ENCODE measurements at regions not wholly inside any gene's neighbourhood (a gene's known extent, or its start where the extent isn't known, plus 50 kb on each side); places are given as distances from the start of the nearest gene placed in this dataset.
"Not testable (repeated sequence)": the region's sequence is repeated elsewhere in the genome, so short reads cannot be mapped to it uniquely, and the experiment has no call there.

GRCh38 chr13:55981381-55981780 lies 1159.3 kb upstream of the PRR20A start:
- H3K36me3 ChIP-seq (ENCODE audit: control insufficient read depth in 3 of 3, insufficient read depth in 2 of 3, low read depth in 1 of 3, low read length in 3 of 3) = no peaks in the 10 kb centered on the region
- peaks cover 0 to 11% of the 10 kb centered on the region in 2 donors for H3K9me3 ChIP-seq (ENCODE audit: control insufficient read depth in 2 of 2, insufficient read depth in 1 of 2, low read depth in 1 of 2, low read length in 1 of 2)
- WGBS, 3 donors = 54 to 83% (median 78%) methylated on average over 1 of the region's 1 CpG
- FAIRE-seq (no peak), DNase-seq (no peak)
- no peak overlapping the region for H3K27ac ChIP-seq (ENCODE audit: low read depth in 1 of 3, low read length in 2 of 3)
- H3K4me1 ChIP-seq (ENCODE audit: control insufficient read depth in 3 of 3, insufficient read depth in 2 of 3, low read depth in 1 of 3, low read length in 2 of 3) = no peaks in the 10 kb centered on the region
- H3K4me3 ChIP-seq (ENCODE audit: low read depth in 1 of 3, low read length in 3 of 3) = no peak overlapping the region
- no peaks in the 10 kb centered on the region for H3K27me3 ChIP-seq (ENCODE audit: control insufficient read depth in 3 of 3, insufficient read depth in 3 of 3, low read length in 3 of 3)

- not testable (repeated sequence) for FAIRE-seq
Measured at GRCh38 chr13:55984026-55984425, 1156.7 kb upstream of the PRR20A start.

GRCh38 chr13:55990631-55991030 lies 1150.1 kb upstream of the PRR20A start:
- H3K27ac ChIP-seq (ENCODE audit: low read depth in 1 of 3, low read length in 2 of 3) = no peak overlapping the region
- no peaks in the 10 kb centered on the region for H3K36me3 ChIP-seq (ENCODE audit: control insufficient read depth in 3 of 3, insufficient read depth in 2 of 3, low read depth in 1 of 3, low read length in 3 of 3)
- DNase-seq (no peak), FAIRE-seq (no peak)
- no peaks in the 10 kb centered on the region for H3K9me3 ChIP-seq (ENCODE audit: control insufficient read depth in 2 of 2, insufficient read depth in 1 of 2, low read depth in 1 of 2, low read length in 1 of 2)
- no peaks in the 10 kb centered on the region for H3K4me1 ChIP-seq (ENCODE audit: control insufficient read depth in 3 of 3, insufficient read depth in 2 of 3, low read depth in 1 of 3, low read length in 2 of 3)
- WGBS, 3 donors = 91 to 95% (median 91%) methylated on average over 3 of the region's 3 CpGs
- no peaks in the 10 kb centered on the region for H3K27me3 ChIP-seq (ENCODE audit: control insufficient read depth in 3 of 3, insufficient read depth in 3 of 3, low read length in 3 of 3)
- no peak overlapping the region for H3K4me3 ChIP-seq (ENCODE audit: low read depth in 1 of 3, low read length in 3 of 3)

More at GRCh38 chr13:55984026-55984425, 1156.7 kb upstream of the PRR20A start:
- not testable (repeated sequence) for H3K27ac ChIP-seq (ENCODE audit: low read depth in 1 of 3, low read length in 2 of 3); H3K4me3 ChIP-seq (ENCODE audit: low read depth in 1 of 3, low read length in 3 of 3); H3K4me1 ChIP-seq (ENCODE audit: control insufficient read depth in 3 of 3, insufficient read depth in 2 of 3, low read depth in 1 of 3, low read length in 2 of 3); H3K9me3 ChIP-seq (ENCODE audit: control insufficient read depth in 2 of 2, insufficient read depth in 1 of 2, low read depth in 1 of 2, low read length in 1 of 2); H3K36me3 ChIP-seq (ENCODE audit: control insufficient read depth in 3 of 3, insufficient read depth in 2 of 3, low read depth in 1 of 3, low read length in 3 of 3); DNase-seq; H3K27me3 ChIP-seq (ENCODE audit: control insufficient read depth in 3 of 3, insufficient read depth in 3 of 3, low read length in 3 of 3)
- 85 to 92% (median 88%) methylated on average over 2 of the region's 2 CpGs for WGBS, 3 donors

GRCh38 chr13:55991666-55992065 lies 1149.1 kb upstream of the PRR20A start:
- DNase-seq (no peak), FAIRE-seq (no peak)
- Histone ChIP-seq H3K4me1 (ENCODE audit: control insufficient read depth in 3 of 3, insufficient read depth in 2 of 3, low read depth in 1 of 3, low read length in 2 of 3) (no peaks in the 10 kb centered on the region), H3K27ac (ENCODE audit: low read depth in 1 of 3, low read length in 2 of 3) (no peak overlapping the region), H3K36me3 (ENCODE audit: control insufficient read depth in 3 of 3, insufficient read depth in 2 of 3, low read depth in 1 of 3, low read length in 3 of 3) (no peaks in the 10 kb centered on the region), H3K27me3 (ENCODE audit: control insufficient read depth in 3 of 3, insufficient read depth in 3 of 3, low read length in 3 of 3) (no peaks in the 10 kb centered on the region), H3K4me3 (ENCODE audit: low read depth in 1 of 3, low read length in 3 of 3) (no peak overlapping the region), H3K9me3 (ENCODE audit: control insufficient read depth in 2 of 2, insufficient read depth in 1 of 2, low read depth in 1 of 2, low read length in 1 of 2) (no peaks in the 10 kb centered on the region)
- 63 to 77% (median 64%) methylated on average over 2 of the region's 2 CpGs for WGBS, 3 donors

- DNase-seq = no peak
- WGBS, 3 donors = 2 to 16% (median 5%) methylated on average over 1 of the region's 1 CpG
Measured at GRCh38 chr13:55992145-55992544, 1148.6 kb upstream of the PRR20A start.

GRCh38 chr13:55999709-56000108 lies 1141.0 kb upstream of the PRR20A start:
- H3K9me3 ChIP-seq (ENCODE audit: control insufficient read depth in 2 of 2, insufficient read depth in 1 of 2, low read depth in 1 of 2, low read length in 1 of 2) = peaks cover 0 to 12% of the 10 kb centered on the region in 2 donors
- DNase-seq (no peak), FAIRE-seq (no peak)
- no peaks in the 10 kb centered on the region for H3K27me3 ChIP-seq (ENCODE audit: control insufficient read depth in 3 of 3, insufficient read depth in 3 of 3, low read length in 3 of 3)
- H3K36me3 ChIP-seq (ENCODE audit: control insufficient read depth in 3 of 3, insufficient read depth in 2 of 3, low read depth in 1 of 3, low read length in 3 of 3) = no peaks in the 10 kb centered on the region
- 78 to 82% (median 79%) methylated on average over 2 of the region's 2 CpGs for WGBS, 3 donors
- H3K27ac ChIP-seq (ENCODE audit: low read depth in 1 of 3, low read length in 2 of 3) = no peak overlapping the region
- H3K4me3 ChIP-seq (ENCODE audit: low read depth in 1 of 3, low read length in 3 of 3) = no peak overlapping the region
- H3K4me1 ChIP-seq (ENCODE audit: control insufficient read depth in 3 of 3, insufficient read depth in 2 of 3, low read depth in 1 of 3, low read length in 2 of 3) = no peaks in the 10 kb centered on the region

More at GRCh38 chr13:55992145-55992544, 1148.6 kb upstream of the PRR20A start:
- H3K27ac ChIP-seq (ENCODE audit: low read depth in 1 of 3, low read length in 2 of 3) = no peak overlapping the region
- H3K36me3 ChIP-seq (ENCODE audit: control insufficient read depth in 3 of 3, insufficient read depth in 2 of 3, low read depth in 1 of 3, low read length in 3 of 3) = no peaks in the 10 kb centered on the region
- H3K4me1 ChIP-seq (ENCODE audit: control insufficient read depth in 3 of 3, insufficient read depth in 2 of 3, low read depth in 1 of 3, low read length in 2 of 3) = no peaks in the 10 kb centered on the region
- H3K27me3 ChIP-seq (ENCODE audit: control insufficient read depth in 3 of 3, insufficient read depth in 3 of 3, low read length in 3 of 3) = no peaks in the 10 kb centered on the region
- H3K9me3 ChIP-seq (ENCODE audit: control insufficient read depth in 2 of 2, insufficient read depth in 1 of 2, low read depth in 1 of 2, low read length in 1 of 2) = no peaks in the 10 kb centered on the region
- H3K4me3 ChIP-seq (ENCODE audit: low read depth in 1 of 3, low read length in 3 of 3) = no peak overlapping the region
- peak; percentile 39 for FAIRE-seq

GRCh38 chr13:56009418-56009817 lies 1131.3 kb upstream of the PRR20A start:
- Histone ChIP-seq H3K27me3 (ENCODE audit: control insufficient read depth in 3 of 3, insufficient read depth in 3 of 3, low read length in 3 of 3) (no peaks in the 10 kb centered on the region), H3K36me3 (ENCODE audit: control insufficient read depth in 3 of 3, insufficient read depth in 2 of 3, low read depth in 1 of 3, low read length in 3 of 3) (no peaks in the 10 kb centered on the region), H3K4me1 (ENCODE audit: control insufficient read depth in 3 of 3, insufficient read depth in 2 of 3, low read depth in 1 of 3, low read length in 2 of 3) (no peaks in the 10 kb centered on the region), H3K4me3 (ENCODE audit: low read depth in 1 of 3, low read length in 3 of 3) (no peak overlapping the region), H3K27ac (ENCODE audit: low read depth in 1 of 3, low read length in 2 of 3) (no peak overlapping the region), H3K9me3 (ENCODE audit: control insufficient read depth in 2 of 2, insufficient read depth in 1 of 2, low read depth in 1 of 2, low read length in 1 of 2) (no peaks in the 10 kb centered on the region)
- WGBS, 3 donors = 89 to 98% (median 94%) methylated on average over 2 of the region's 2 CpGs
- no peak for DNase-seq
- FAIRE-seq = no peak

- Histone ChIP-seq H3K9me3 (ENCODE audit: control insufficient read depth in 2 of 2, insufficient read depth in 1 of 2, low read depth in 1 of 2, low read length in 1 of 2) (no peaks in the 10 kb centered on the region), H3K27ac (ENCODE audit: low read depth in 1 of 3, low read length in 2 of 3) (no peak overlapping the region), H3K36me3 (ENCODE audit: control insufficient read depth in 3 of 3, insufficient read depth in 2 of 3, low read depth in 1 of 3, low read length in 3 of 3) (no peaks in the 10 kb centered on the region), H3K4me3 (ENCODE audit: low read depth in 1 of 3, low read length in 3 of 3) (no peak overlapping the region), H3K4me1 (ENCODE audit: control insufficient read depth in 3 of 3, insufficient read depth in 2 of 3, low read depth in 1 of 3, low read length in 2 of 3) (no peaks in the 10 kb centered on the region), H3K27me3 (ENCODE audit: control insufficient read depth in 3 of 3, insufficient read depth in 3 of 3, low read length in 3 of 3) (no peaks in the 10 kb centered on the region)
- FAIRE-seq (no peak), DNase-seq (no peak)
- WGBS, 3 donors = 52 to 64% (median 54%) methylated on average over 2 of the region's 2 CpGs
Measured at GRCh38 chr13:56012644-56013043, 1128.1 kb upstream of the PRR20A start.

- Histone ChIP-seq H3K27me3 (ENCODE audit: control insufficient read depth in 3 of 3, insufficient read depth in 3 of 3, low read length in 3 of 3) (no peaks in the 10 kb centered on the region), H3K4me1 (ENCODE audit: control insufficient read depth in 3 of 3, insufficient read depth in 2 of 3, low read depth in 1 of 3, low read length in 2 of 3) (no peaks in the 10 kb centered on the region), H3K27ac (ENCODE audit: low read depth in 1 of 3, low read length in 2 of 3) (no peak overlapping the region), H3K4me3 (ENCODE audit: low read depth in 1 of 3, low read length in 3 of 3) (no peak overlapping the region), H3K9me3 (ENCODE audit: control insufficient read depth in 2 of 2, insufficient read depth in 1 of 2, low read depth in 1 of 2, low read length in 1 of 2) (peaks cover 0 to 7% of the 10 kb centered on the region in 2 donors), H3K36me3 (ENCODE audit: control insufficient read depth in 3 of 3, insufficient read depth in 2 of 3, low read depth in 1 of 3, low read length in 3 of 3) (no peaks in the 10 kb centered on the region)
- no peak for FAIRE-seq
- no peak for DNase-seq
- whole genome bisulfite sequencing, 3 donors = 48 to 85% (median 55%) methylated on average over 2 of the region's 2 CpGs
Measured at GRCh38 chr13:56015919-56016318, 1124.8 kb upstream of the PRR20A start.
